Iris pigment epithelial cell (primary cell): ENCODE measurements at regions not wholly inside any gene's neighbourhood (a gene's known extent, or its start where the extent isn't known, plus 50 kb on each side); places are given as distances from the start of the nearest gene placed in this dataset.
A peak's percentile ranks its signal among the peaks of the same experiment; 100 is the strongest.

ENCODE experiments used
- DNase-seq: peaks from one replicate; pipeline ENCODE4 v3.0.0-alpha.2; 2011; ENCODE audit warnings: low read depth

DNA sequence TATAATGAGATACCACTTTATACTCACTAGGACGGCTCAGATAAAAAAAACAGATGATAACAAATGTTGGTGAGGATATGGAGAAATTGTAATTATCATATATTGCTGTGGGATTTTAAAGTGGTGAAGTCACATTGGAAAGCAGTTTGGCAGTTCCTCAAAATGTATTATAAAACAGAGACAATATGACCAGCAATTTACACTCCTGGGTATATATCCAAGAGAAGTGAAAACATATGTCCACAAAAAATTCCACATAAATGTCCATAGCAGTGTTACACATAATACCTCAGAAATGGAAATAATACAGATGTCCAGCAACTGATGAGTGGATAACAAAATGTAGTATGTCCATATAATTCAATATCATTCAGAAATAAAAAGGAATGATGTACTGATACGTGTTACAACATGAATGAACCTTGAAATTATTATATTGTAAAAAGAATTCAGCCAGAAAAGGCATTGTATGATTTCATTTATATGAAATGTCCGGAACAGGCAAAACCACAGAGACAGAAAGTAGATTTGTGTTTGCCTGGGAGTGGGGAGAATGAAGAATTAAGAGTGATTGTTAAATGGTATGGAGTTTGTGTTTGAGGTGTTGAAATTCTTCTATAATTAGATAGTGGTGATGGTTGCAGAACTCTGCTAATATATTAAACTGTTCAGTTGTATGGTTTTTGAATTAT is 220.9 kb downstream of the SLC7A11 start:
- DNase-seq: no peak

DNA sequence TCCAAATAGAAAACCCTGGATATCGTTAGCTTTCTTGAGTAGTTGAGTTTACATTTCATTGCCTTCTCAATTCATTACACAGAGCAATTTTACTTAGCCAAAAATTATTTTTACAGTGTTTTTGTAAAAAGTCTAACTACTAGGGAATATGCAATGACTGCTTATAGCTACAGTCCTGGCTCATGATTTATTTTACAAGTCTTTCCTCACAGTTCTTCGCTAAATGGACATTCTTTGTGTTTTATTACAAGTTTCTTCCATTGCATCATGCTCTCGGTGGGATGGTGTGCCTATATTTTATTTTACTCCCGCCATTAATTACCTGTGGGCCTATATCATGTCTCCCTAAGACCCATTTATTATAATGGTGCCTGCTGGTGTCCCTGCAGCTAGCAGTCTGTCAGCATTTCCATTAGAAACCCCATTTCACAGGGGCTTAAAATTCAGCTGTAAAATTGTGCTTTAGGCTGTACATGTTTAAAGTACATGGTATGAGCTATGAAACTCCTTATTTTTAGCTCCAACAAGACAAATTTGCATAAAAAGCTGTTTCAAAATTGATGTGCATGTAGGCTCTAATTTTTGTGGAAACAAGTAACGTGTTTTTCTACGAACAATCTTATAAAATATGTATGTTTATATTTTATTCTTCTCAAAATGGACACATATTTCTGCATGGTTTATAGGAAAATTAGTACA is 227.4 kb downstream of the SLC7A11 start:
- no peak for DNase-seq

DNA sequence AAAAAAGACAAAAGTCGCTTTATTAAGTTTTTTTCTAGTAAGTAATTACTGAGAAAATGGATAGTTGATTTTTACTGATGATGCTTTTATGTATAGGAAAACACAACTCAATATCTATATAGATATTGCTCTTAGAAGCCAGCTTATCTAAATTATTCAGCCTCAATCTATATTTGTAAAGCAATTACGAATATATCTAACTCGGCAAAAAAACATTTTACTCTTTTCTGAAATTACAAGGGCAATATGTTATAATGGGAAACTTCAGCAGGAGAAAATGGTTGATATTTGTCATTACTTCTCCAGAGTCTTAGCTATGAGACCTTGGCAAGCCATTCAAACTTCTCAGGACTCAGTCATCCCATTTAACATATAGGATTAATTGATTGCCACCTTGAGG is 228.5 kb downstream of the SLC7A11 start:
- DNase-seq: no peak

DNA sequence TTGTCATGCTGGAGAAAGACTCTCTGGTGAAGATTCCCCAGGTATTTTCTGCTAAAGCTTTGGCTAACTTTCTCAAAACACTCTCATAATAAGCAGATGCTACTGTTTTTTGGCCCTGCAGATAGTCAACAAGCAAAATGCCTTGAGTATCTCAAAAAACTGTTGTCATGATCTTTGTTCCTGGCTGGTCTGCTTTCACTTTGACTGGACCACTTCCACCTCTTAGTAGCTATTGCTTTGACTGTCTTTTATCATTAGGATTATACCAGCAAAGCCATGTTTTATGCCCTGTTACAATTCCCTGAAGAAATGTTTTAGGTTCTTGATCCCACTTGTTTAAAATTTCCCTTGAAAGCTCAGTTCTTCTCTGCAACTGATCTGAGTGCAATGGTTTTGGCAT is 231.5 kb downstream of the SLC7A11 start:
- no peak for DNase-seq

DNA sequence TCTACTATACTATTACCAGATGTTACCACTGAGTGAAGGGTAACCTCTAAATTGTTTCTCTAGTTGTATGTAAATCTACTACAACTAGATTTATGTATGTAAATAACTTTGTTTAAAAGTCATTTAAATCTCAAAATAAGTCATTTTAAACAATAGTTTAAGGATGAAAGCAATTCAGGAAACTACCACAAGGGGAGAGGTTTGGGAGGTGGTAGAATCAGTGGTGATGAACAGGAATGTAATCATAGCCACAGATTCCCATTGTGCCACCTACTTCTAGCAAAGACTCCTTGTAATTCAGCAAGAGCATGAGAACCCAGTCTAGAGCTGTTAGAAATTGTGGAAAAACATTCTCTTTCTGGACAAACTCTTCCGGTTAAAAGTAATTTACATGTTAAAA is 234.6 kb downstream of the SLC7A11 start:
- peak; percentile 28 for DNase-seq

DNA sequence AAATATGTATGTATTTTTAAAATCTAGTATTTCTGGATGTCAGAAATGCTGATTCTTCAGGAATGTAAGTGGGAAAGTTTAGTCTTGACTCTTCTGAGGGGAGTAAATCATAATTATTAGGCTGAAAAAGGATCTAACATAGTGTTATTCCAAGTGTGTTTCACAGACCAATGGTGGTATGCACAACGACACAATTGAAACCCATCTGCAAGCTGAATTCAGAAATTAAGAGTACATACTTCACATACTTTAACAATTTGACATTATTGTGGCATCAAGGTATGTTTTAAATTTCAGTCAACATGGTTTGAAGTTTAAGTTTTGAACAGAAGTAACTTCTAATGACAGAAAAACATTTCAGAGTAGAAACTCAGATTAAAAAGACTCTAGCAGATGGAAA is 236.7 kb downstream of the SLC7A11 start:
- peak; percentile 14 for DNase-seq

DNA sequence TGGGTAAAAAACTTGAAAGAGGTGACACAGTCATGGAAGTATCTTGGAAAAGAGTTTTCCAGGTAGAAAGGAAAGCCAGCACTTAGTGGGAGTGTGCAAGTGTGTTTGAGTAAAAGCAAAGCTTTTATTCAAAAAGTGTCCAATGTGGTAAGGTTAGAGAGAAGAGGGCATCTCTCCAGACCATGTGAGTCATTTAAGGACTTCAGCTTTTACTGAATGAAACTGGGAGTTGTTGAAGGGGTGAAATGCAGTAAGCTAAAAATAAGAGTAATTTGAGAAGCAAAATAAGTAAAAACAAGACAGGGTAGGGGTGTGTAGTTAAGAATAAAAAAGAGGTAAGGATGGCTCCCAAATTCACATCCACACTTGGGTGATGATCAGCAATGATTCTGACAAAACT is 238.9 kb downstream of the SLC7A11 start:
- DNase-seq: peak; percentile 44

DNA sequence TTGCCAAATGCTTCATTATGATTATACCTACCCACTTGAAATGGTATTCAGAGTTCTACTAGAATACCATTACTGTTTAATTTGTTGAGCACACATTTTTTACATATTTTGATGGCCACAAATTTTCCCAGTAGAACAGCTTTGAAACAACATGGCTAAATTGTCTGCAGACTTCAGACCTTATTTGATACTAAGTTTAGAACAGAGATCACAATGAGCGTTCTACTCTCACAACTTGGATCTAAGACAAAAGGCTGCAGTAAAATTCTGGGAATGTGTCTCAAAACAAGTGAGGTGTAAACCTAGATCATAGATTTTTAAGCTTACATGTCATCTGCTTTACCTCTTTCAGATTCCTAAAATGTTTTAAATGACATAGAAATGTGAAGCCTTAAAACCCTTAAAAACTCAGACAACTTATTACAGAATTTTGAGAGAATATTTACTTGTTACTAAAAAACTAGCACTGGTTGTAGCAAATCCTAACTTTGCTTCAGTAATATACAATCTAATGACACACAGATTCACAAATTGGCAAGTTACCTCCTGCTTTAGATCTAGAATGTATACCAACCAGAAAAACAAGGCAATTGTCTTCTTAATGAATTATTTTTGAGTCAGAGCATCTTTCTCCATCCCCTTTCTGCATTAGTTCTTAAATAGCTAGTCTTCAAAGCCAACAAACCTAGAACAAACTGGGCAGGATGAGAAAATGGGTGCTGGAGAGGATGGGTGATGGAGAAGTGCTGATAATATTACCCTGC is 243.3 kb downstream of the SLC7A11 start:
- DNase-seq: peak; percentile 73

DNA sequence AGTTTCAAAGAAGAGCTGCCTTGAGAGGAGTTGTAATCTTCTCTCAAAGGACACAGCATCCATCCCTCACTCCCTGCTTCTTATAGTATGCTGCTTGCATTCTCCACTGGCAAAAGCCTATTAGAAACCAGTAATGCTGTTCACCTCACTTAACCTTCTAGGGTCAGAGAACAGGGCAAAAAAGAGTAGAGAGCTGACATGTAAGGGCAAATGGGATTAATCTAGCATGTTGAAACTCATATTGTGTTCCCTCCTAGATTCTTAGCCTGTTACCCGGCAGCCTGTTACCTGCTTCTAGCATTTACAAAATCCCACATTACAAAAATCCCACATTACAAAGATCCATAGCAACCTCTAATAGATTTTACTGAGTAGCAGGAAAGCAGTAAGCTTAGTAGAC is 244.7 kb downstream of the SLC7A11 start:
- no peak for DNase-seq

DNA sequence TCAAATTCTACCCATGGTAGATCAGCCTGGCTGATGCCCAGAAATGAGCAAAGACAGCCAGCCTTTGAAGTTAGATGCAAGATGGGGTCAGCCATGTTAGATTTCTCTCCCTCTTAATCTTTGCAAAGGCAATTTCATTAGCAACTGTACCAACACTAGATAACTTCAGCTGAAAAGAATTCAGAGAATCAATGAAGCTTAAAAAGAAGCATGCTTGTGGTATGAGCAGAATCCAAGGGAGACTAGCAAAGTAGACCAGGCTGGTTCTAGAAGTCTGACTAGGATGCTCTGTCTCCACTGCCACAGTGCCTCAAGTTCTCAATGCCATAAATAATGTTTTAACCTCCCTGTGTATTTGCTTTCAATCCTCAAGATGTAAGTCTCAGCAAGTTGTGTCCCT is 247.3 kb downstream of the SLC7A11 start:
- DNase-seq: peak; percentile 79

DNA sequence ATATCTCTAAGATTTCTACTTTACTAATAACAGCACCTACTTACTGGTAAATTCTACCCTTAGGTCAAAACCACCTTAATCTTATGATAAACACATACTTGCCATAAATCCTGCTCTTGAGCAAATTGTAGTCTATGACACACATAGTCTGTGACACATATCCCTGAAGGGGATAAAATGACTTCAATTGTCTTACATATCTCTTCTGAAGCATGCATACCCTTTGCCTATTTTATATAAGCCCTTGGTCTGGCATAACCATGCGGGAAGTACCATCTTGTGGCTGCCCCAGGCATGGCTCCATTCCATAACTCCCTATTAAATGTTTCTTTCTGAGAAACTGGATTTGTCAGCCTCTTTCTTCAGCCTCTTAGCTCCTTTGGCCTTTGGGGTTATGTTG is 248.9 kb downstream of the SLC7A11 start:
- DNase-seq: no peak

DNA sequence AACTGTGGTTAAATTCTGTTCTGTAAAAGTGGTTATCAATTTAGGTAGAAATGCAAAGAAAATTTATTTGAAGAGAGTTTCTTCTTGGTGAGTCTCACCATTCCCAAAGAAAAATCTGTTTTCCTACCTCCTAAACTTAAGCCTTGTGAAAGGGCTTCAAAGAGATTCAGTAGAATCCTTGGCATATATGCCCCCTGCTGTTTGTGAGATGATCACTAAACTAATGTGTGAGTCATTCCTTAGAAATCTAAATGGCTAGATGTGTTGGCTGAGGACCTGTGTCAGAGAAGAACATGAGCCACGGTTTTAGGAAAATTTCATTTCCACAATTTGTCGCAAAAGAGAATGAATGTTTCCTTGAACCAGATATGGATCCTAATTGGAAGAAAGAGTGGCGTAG is 260.9 kb downstream of the SLC7A11 start:
- DNase-seq: peak; percentile 57

DNA sequence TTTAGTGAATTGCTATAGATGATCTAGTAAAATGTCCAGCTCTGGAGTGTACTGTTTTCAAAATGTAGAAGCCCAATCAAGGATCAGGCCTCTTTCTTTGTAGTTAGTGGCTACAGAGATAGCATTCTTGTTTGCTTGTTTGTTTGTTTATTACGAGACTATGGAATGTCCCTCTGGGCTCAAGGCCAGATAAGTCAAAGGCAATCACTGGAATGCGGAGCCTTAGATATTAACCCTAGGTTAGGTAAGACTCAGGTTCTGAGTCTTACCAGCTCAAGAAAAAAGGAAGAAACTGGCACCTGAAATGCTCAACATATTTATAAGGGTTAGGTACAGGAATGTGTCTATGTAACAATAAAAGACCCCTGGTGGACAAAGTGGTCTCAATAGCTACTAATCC is 261.5 kb downstream of the SLC7A11 start:
- DNase-seq: no peak

DNA sequence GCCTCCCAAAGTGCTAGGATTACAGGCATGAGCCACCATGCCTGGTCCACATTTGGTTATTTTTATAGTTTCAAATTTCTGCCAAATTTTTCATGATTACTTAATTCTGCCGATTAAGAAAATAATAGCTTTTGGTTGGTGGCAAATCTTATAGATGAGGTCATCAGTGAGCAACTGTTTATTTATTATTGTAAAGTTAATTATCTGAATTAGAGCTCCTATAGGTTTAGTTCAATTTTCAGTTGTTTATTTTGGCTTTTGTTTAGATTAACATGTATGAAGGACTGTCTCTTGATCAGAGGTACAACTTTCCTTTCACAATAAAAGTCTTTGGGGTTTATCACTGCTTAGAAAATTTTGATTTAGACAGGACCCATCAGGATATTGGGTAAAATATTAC is 262.2 kb downstream of the SLC7A11 start:
- no peak for DNase-seq

DNA sequence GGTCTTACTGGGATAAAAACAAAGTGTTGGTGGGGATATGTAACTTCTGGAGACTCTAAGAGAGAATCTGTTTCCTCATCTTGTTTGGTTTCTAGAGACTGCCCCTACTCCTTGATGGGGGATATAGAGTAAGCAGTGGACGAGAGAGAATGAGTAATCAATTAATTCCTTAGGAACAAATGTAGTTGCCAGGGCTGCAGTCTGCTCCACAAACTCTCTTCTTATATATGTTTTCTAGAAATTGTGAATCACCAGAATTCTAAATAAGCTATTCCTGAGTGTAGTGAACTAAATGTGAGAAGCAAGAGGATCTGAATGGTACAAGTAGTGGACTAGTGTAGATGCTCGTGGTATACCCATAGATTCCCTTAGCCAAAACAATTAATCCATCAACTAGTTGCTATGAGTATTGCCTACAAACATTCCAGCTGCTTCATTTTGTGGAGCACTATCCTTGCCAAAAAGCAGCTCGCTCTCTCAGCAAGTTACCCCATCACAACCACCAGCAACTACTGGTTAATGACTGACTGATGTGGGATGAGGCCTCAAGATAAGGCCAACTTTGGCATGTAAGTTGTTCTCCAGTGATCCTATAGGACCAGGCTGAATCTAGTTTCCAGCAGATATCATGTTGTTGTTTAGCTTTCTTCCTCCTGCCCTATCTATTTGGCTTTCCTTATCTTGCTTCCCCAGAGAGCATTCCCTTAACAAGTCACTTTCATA is 273.0 kb downstream of the SLC7A11 start:
- DNase-seq: peak; percentile 21

DNA sequence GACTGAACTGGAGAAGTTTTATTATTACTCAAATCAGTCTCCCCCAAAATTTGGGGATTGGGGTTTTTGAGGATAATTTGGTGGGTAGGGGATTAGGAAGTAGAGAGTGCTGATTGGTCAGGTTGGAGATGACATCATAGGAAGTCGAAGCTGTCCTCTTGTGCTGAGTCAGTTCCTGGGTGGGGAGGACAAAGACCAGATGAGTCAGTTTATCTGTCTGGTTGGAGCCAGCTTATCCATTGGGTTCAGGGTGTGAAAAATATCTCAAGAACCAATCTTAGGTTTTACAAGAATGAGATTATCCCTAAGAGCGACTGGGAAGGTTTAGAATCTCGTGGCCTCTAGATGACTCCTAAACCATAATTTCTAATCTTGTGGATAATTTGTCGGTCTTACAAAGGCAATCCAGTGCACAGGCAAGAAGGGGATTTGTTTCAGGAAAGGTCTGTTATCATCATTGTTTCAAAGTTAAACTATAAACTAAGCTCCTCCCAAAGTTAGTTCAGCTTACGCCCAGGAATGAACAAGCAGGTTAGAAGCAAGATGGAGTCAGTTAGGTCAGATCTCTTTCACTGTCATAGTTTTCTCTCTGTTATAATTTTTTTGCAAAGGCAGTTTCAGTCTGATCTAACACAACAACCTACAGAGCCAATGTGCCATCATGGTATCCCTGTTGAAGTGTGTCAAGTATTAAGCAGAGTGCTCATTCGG is 274.5 kb downstream of the SLC7A11 start:
- DNase-seq: peak; percentile 17

DNA sequence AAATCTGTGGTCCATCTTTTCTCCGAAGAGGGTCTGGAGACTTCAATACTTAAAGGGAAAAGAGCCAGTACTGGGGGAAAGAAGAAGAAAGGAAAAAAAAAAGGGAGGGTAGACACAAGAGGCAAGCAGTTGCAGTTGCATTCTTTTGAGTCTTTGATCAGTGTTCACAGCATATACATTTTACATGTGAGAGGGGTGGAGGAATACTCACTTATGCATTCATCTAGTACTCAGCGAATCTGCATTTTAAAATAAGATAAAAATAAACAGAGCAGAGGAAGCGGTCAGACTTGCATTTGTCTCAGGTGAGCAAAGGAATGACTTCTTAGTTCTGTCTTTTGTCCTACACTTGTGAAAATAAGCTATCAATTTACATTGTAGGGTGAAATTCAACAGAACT is 275.6 kb downstream of the SLC7A11 start:
- no peak for DNase-seq

DNA sequence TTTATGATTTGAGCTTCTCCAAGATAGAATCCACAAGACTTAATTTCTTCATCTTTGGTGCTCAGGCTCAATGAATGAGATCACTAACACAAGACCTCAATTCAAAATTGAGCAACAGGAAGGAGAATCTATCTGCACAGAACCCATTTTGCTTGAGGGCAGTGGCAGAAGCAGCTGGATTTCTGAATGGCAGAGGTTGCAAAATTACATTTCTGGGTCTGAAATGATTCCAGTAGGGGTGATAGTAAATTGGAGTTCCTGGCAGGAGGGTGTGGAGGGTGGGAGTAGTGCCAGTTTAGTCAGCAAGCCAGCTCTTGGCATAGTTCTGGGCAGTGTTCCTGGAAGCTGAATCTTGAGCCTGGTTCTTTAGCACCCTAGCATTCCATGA is 281.1 kb downstream of the SLC7A11 start:
- DNase-seq: peak; percentile 85

DNA sequence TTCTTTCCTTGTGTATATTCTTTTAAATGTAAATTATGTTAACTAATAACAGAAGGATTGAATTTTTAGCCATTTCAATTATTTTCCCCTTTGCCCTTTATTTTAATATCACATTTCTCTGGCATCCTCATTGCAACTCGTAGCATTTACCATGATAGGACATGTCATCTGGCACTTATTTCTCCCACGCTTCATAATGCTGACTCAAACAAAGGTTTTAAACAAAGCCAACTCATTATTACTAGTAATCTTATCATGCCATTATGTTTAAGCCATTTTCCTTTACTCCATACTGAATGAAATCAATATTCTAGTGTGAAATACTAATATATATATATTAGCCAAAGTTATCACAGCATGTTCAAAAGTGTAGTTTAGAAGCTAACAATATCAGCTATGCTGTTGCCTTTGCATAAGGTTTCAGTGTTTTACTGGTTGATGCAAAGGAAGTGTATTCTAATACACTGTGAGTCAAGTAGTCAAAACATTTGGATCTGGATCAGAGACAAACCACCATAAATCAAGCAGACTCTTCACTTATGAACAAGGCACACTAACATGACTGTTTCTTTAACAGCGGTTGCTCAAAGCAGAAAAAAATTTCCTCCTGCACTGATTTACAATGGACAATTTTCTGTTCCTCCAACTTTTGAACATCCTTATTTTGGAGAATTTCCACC is 281.6 kb downstream of the SLC7A11 start:
- peak; percentile 86 for DNase-seq

DNA sequence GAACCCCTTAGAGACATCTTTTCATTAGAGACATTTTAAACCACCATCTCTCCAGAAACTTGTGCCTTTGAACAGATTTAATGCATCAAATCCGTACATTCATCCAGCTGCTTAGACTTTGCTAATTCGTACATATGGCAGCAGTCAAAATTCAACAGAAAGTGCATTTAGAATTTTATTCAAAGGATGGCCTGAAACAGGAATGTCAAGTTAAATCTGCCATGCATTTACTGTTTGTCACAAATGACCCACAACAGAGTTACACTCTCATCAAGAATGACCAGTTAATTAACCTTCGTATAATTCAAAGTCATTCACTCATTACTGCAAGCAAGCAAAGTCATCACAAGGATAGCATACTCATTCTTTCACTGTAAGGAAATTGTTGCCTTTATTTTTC is 284.3 kb downstream of the SLC7A11 start:
- no peak for DNase-seq

DNA sequence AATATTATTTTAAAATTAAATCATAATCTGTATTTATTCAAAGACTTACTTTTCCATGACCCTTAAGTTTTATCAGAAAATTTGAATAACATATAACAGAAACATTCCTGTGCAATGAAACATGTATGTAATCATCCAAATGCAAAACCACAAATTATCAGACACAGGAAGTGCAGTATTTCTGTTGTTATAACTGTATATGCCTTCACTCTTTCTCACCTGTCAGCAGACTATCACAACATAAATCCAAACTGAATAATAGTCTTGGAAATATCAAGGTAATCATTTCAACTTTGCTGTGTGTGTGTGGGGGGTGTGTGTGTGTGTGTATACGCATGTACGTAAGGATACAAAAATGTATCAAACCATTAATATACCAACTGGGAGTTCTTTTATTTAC is 285.9 kb downstream of the SLC7A11 start:
- DNase-seq: peak; percentile 57
